ENCODE measurements at regions not wholly inside any gene's neighbourhood (a gene's known extent, or its start where the extent isn't known, plus 50 kb on each side); places are given as distances from the start of the nearest gene placed in this dataset.

GRCh38 chr1:101098327-101098726 lies 72.7 kb upstream of the DPH5 start:
- Histone ChIP-seq H3K36me3 (ENCODE audit: control insufficient read depth in 2 of 2, insufficient read depth in 2 of 2, low read length in 2 of 2) (no peaks in the 10 kb centered on the region), H3K4me1 (ENCODE audit: control insufficient read depth in 2 of 2, insufficient read depth in 2 of 2, low read length in 2 of 2) (no peaks in the 10 kb centered on the region), H3K9me3 (ENCODE audit: control insufficient read depth in 2 of 2, low read length in 2 of 2) (no peaks in the 10 kb centered on the region), H3K27ac (ENCODE audit: low read depth in 2 of 2, low read length in 2 of 2) (no peak overlapping the region), H3K9ac (ENCODE audit: low read depth in 1 of 2, low read length in 2 of 2) (no peak overlapping the region), H3K4me3 (ENCODE audit: low read length in 2 of 2) (no peak overlapping the region), H3K27me3 (ENCODE audit: control insufficient read depth in 2 of 2, insufficient read depth in 2 of 2, low read length in 2 of 2) (no peaks in the 10 kb centered on the region)

- Histone ChIP-seq H3K27ac (ENCODE audit: low read depth in 2 of 2, low read length in 2 of 2) (no peak overlapping the region), H3K9ac (ENCODE audit: low read depth in 1 of 2, low read length in 2 of 2) (no peak overlapping the region), H3K4me1 (ENCODE audit: control insufficient read depth in 2 of 2, insufficient read depth in 2 of 2, low read length in 2 of 2) (no peaks in the 10 kb centered on the region), H3K36me3 (ENCODE audit: control insufficient read depth in 2 of 2, insufficient read depth in 2 of 2, low read length in 2 of 2) (no peaks in the 10 kb centered on the region), H3K27me3 (ENCODE audit: control insufficient read depth in 2 of 2, insufficient read depth in 2 of 2, low read length in 2 of 2) (no peaks in the 10 kb centered on the region), H3K4me3 (ENCODE audit: low read length in 2 of 2) (no peak overlapping the region), H3K9me3 (ENCODE audit: control insufficient read depth in 2 of 2, low read length in 2 of 2) (no peaks in the 10 kb centered on the region)
Measured at GRCh38 chr1:101089613-101090338, 64.2 kb upstream of the DPH5 start.

- Histone ChIP-seq H3K4me3 (ENCODE audit: low read length in 2 of 2) (no peak overlapping the region), H3K27me3 (ENCODE audit: control insufficient read depth in 2 of 2, insufficient read depth in 2 of 2, low read length in 2 of 2) (no peaks in the 10 kb centered on the region), H3K9ac (ENCODE audit: low read depth in 1 of 2, low read length in 2 of 2) (no peak overlapping the region), H3K36me3 (ENCODE audit: control insufficient read depth in 2 of 2, insufficient read depth in 2 of 2, low read length in 2 of 2) (no peaks in the 10 kb centered on the region), H3K9me3 (ENCODE audit: control insufficient read depth in 2 of 2, low read length in 2 of 2) (no peaks in the 10 kb centered on the region), H3K27ac (ENCODE audit: low read depth in 2 of 2, low read length in 2 of 2) (no peak overlapping the region), H3K4me1 (ENCODE audit: control insufficient read depth in 2 of 2, insufficient read depth in 2 of 2, low read length in 2 of 2) (no peaks in the 10 kb centered on the region)
Measured at GRCh38 chr1:101088431-101088830, 62.8 kb upstream of the DPH5 start.

GRCh38 chr1:101086783-101087182 lies 61.2 kb upstream of the DPH5 start:
- H3K9me3 ChIP-seq (ENCODE audit: control insufficient read depth in 2 of 2, low read length in 2 of 2) = no peaks in the 10 kb centered on the region
- no peaks in the 10 kb centered on the region for H3K27me3 ChIP-seq (ENCODE audit: control insufficient read depth in 2 of 2, insufficient read depth in 2 of 2, low read length in 2 of 2)
- H3K9ac ChIP-seq (ENCODE audit: low read depth in 1 of 2, low read length in 2 of 2) = no peak overlapping the region
- H3K4me1 ChIP-seq (ENCODE audit: control insufficient read depth in 2 of 2, insufficient read depth in 2 of 2, low read length in 2 of 2) = no peaks in the 10 kb centered on the region
- H3K27ac ChIP-seq (ENCODE audit: low read depth in 2 of 2, low read length in 2 of 2) = no peak overlapping the region
- H3K4me3 ChIP-seq (ENCODE audit: low read length in 2 of 2) = no peak overlapping the region
- H3K36me3 ChIP-seq (ENCODE audit: control insufficient read depth in 2 of 2, insufficient read depth in 2 of 2, low read length in 2 of 2) = no peaks in the 10 kb centered on the region

- Histone ChIP-seq H3K9me3 (ENCODE audit: control insufficient read depth in 2 of 2, low read length in 2 of 2) (no peaks in the 10 kb centered on the region), H3K4me3 (ENCODE audit: low read length in 2 of 2) (no peak overlapping the region), H3K9ac (ENCODE audit: low read depth in 1 of 2, low read length in 2 of 2) (no peak overlapping the region), H3K4me1 (ENCODE audit: control insufficient read depth in 2 of 2, insufficient read depth in 2 of 2, low read length in 2 of 2) (no peaks in the 10 kb centered on the region), H3K27me3 (ENCODE audit: control insufficient read depth in 2 of 2, insufficient read depth in 2 of 2, low read length in 2 of 2) (no peaks in the 10 kb centered on the region), H3K36me3 (ENCODE audit: control insufficient read depth in 2 of 2, insufficient read depth in 2 of 2, low read length in 2 of 2) (no peaks in the 10 kb centered on the region), H3K27ac (ENCODE audit: low read depth in 2 of 2, low read length in 2 of 2) (no peak overlapping the region)
Measured at GRCh38 chr1:101081496-101082488, 56.2 kb upstream of the DPH5 start.

- Histone ChIP-seq H3K9ac (ENCODE audit: low read depth in 1 of 2, low read length in 2 of 2) (no peak overlapping the region), H3K36me3 (ENCODE audit: control insufficient read depth in 2 of 2, insufficient read depth in 2 of 2, low read length in 2 of 2) (no peaks in the 10 kb centered on the region), H3K27me3 (ENCODE audit: control insufficient read depth in 2 of 2, insufficient read depth in 2 of 2, low read length in 2 of 2) (no peaks in the 10 kb centered on the region), H3K27ac (ENCODE audit: low read depth in 2 of 2, low read length in 2 of 2) (no peak overlapping the region), H3K4me3 (ENCODE audit: low read length in 2 of 2) (no peak overlapping the region), H3K9me3 (ENCODE audit: control insufficient read depth in 2 of 2, low read length in 2 of 2) (no peaks in the 10 kb centered on the region), H3K4me1 (ENCODE audit: control insufficient read depth in 2 of 2, insufficient read depth in 2 of 2, low read length in 2 of 2) (no peaks in the 10 kb centered on the region)
Measured at GRCh38 chr1:101080859-101081258, 55.3 kb upstream of the DPH5 start.

- no peak overlapping the region for H3K27ac ChIP-seq (ENCODE audit: low read depth in 2 of 2, low read length in 2 of 2)
- H3K4me3 ChIP-seq (ENCODE audit: low read length in 2 of 2) = no peak overlapping the region
- no peaks in the 10 kb centered on the region for H3K9me3 ChIP-seq (ENCODE audit: control insufficient read depth in 2 of 2, low read length in 2 of 2)
- no peaks in the 10 kb centered on the region for H3K27me3 ChIP-seq (ENCODE audit: control insufficient read depth in 2 of 2, insufficient read depth in 2 of 2, low read length in 2 of 2)
- no peaks in the 10 kb centered on the region for H3K4me1 ChIP-seq (ENCODE audit: control insufficient read depth in 2 of 2, insufficient read depth in 2 of 2, low read length in 2 of 2)
- H3K36me3 ChIP-seq (ENCODE audit: control insufficient read depth in 2 of 2, insufficient read depth in 2 of 2, low read length in 2 of 2) = no peaks in the 10 kb centered on the region
- H3K9ac ChIP-seq (ENCODE audit: low read depth in 1 of 2, low read length in 2 of 2) = no peak overlapping the region
Measured at GRCh38 chr1:101079341-101079740, 53.8 kb upstream of the DPH5 start.

GRCh38 chr1:101077849-101078248 lies 52.3 kb upstream of the DPH5 start:
- Histone ChIP-seq H3K4me1 (ENCODE audit: control insufficient read depth in 2 of 2, insufficient read depth in 2 of 2, low read length in 2 of 2) (no peaks in the 10 kb centered on the region), H3K9me3 (ENCODE audit: control insufficient read depth in 2 of 2, low read length in 2 of 2) (no peaks in the 10 kb centered on the region), H3K9ac (ENCODE audit: low read depth in 1 of 2, low read length in 2 of 2) (no peak overlapping the region), H3K4me3 (ENCODE audit: low read length in 2 of 2) (no peak overlapping the region), H3K36me3 (ENCODE audit: control insufficient read depth in 2 of 2, insufficient read depth in 2 of 2, low read length in 2 of 2) (no peaks in the 10 kb centered on the region), H3K27ac (ENCODE audit: low read depth in 2 of 2, low read length in 2 of 2) (no peak overlapping the region), H3K27me3 (ENCODE audit: control insufficient read depth in 2 of 2, insufficient read depth in 2 of 2, low read length in 2 of 2) (no peaks in the 10 kb centered on the region)

GRCh38 chr1:101075926-101076325 lies 50.3 kb upstream of the DPH5 start:
- Histone ChIP-seq H3K9ac (ENCODE audit: low read depth in 1 of 2, low read length in 2 of 2) (no peak overlapping the region), H3K27ac (ENCODE audit: low read depth in 2 of 2, low read length in 2 of 2) (no peak overlapping the region), H3K36me3 (ENCODE audit: control insufficient read depth in 2 of 2, insufficient read depth in 2 of 2, low read length in 2 of 2) (no peaks in the 10 kb centered on the region), H3K27me3 (ENCODE audit: control insufficient read depth in 2 of 2, insufficient read depth in 2 of 2, low read length in 2 of 2) (no peaks in the 10 kb centered on the region), H3K9me3 (ENCODE audit: control insufficient read depth in 2 of 2, low read length in 2 of 2) (no peaks in the 10 kb centered on the region), H3K4me1 (ENCODE audit: control insufficient read depth in 2 of 2, insufficient read depth in 2 of 2, low read length in 2 of 2) (no peaks in the 10 kb centered on the region), H3K4me3 (ENCODE audit: low read length in 2 of 2) (no peak overlapping the region)
